Inflammatory macrophage (primary cell): ENCODE measurements at regions not wholly inside any gene's neighbourhood (a gene's known extent, or its start where the extent isn't known, plus 50 kb on each side); places are given as distances from the start of the nearest gene placed in this dataset.
"Not testable (repeated sequence)": the region's sequence is repeated elsewhere in the genome, so short reads cannot be mapped to it uniquely, and the experiment has no call there.

Source experiments
- DNase-seq, 2 donors: peaks; one replicate each; pipeline ENCODE4 v3.0.0-alpha.2; 2020 to 2022

DNA sequence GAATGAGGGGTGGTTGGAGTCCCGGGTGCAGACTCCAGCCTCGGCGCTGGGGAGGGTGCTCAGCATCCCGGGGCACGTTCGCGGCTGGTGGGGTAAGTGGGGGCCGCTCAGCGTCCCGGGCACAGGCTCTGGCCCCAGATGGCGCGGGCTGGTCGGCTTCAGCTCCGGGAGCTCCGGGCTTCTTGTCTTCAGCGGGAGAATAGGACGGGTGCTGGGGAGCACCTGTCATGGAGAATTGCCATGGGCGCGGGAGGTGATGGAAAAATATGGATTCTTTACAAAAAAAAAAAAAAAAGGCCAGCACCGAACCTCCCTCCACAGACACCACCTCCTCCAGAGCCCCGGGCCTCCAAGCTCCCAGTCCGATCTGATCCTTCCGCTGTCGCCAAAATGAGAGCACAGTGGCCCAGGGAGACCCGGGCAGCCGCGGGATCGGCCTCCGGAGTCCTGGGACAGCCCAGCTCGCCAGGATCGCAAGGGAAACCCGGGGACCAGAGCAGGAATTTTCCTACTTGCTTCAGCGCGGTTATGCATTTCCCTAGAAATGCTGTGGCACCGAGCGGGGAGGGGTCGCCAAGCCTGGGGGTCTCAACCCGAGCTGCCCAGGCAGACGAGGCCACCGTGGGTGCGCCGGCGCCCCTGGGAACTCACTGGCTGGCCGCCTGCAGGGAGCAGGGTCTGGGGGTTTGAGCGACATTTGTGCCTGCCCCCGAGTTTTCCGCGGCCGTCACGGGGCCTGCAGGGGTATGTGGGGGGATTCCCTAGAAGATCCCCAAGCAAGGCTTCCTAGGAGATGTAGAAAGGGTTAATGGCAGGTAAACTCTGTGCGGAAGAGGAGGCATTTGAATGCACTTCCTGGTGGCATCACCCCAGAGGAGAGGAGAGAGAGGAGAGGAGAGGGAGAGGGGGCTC is 1336.9 kb downstream of the BRD1 start:
- DNase-seq = no peak

DNA sequence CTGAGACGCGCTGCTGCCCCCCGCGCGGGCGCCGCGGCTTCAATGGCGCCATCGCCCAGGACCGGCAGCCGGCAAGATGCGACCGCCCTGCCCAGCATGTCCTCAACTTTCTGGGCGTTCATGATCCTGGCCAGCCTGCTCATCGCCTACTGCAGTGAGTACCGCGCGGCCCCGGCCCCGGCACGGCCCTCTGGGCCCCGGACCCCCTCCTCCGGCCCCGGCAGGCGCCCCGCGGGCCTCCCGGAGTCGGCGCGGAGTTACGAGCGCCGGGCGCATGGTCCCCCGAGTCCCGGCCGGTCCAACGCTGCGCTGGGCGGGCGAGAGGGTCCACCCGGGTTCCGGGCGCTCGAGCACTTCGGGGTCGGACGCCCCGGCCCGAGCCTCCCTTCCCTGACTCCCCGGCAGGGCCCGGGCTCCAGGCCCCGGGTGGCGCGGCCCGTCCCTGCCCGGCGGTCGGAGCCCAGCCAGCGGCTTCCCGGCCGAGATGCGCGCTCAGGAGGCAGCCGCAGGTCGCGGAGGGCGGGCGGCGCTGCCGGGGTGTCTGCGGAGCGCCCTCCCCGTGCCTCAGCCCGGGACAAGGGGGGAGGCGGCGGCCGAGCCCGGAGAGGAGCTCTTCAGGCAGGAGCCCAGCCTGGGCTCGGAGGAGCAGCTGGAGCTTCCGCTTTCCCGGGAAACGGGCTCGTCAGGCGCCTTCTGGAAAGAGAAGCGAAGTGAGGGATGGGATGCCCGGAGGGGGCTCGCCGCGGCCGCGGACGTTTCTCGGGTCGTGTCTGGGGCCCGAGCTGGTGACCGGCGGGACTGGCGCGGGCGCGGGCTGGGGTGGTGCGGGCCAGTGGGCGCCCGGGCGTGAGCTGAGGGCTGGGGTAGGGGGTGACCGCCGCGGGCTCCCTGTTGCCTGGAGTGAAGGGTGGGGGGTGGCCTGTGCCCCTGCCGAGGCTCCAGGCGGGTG is 1337.8 kb downstream of the BRD1 start:
- DNase-seq = no peak

DNA sequence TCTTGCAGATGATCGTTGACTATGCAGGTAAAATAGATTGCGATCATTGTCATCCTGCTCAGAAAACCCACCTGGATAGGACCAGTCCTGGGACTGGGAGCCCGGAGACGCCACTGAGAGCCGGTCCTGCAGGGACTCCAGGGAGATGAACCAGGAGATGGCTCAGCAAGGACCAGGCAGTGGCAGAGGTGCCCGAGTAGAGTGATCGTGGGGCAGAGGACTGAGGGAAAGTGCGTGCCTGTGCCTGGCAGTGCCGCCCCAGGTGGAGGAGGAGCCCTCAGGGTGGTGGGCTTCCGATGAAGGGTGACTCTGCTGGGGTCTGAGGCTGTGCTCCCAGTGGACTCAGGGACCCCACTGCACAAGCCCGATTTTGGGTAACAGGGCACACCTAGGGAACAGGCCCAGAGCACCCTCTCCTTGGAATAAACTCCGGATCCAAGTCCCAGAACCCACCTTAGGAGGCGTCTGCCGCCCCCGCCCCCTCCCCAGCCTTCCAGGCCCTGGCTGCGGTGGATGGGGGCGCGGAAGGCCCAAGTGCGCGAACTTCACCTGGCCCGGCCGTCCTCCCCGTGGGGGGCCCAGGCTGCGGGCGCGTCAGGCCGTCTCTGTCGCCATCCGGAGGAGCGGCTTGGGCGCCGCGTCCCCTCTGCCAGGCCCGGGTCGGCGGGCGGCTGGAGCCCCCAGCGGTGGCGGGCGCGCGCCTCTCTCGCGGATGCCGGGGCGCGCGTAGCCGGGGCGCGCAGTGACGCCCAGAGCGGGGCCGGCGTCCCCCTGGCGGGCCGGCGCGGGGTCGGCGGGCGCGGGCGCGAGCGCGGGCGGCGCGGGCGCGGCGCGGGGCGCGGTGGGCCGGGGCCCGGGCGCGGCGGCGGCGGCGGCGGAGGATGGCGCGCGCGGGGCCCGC is 1338.8 kb downstream of the BRD1 start:
- DNase-seq = no peak

- DNase-seq = no peak
These were observed 1339.5 kb downstream of the BRD1 start for GRCh38 chr22:48488149-48488551.

- no peak for DNase-seq
These were observed 1341.1 kb downstream of the BRD1 start for GRCh38 chr22:48486558-48486957.

DNA sequence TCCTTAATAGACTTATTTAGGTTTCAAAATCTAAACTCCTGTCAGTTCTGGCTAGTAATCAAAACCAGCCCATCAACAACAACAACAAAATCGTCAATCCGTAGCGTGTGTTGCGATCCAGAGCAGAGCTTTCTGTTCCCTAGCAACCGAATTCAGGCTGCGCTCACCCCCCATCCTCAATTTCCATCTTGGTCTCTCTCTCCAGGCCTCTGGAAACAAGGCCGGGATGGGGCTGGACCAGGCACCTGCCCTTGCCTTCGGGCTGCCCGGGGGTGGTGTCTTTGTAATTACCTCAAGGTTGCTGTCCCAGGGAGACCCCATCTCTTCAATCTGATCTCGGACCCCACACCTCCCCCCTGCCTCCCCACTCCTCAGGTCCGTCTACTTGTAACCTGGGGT is 1341.5 kb downstream of the BRD1 start:
- DNase-seq = no peak

DNA sequence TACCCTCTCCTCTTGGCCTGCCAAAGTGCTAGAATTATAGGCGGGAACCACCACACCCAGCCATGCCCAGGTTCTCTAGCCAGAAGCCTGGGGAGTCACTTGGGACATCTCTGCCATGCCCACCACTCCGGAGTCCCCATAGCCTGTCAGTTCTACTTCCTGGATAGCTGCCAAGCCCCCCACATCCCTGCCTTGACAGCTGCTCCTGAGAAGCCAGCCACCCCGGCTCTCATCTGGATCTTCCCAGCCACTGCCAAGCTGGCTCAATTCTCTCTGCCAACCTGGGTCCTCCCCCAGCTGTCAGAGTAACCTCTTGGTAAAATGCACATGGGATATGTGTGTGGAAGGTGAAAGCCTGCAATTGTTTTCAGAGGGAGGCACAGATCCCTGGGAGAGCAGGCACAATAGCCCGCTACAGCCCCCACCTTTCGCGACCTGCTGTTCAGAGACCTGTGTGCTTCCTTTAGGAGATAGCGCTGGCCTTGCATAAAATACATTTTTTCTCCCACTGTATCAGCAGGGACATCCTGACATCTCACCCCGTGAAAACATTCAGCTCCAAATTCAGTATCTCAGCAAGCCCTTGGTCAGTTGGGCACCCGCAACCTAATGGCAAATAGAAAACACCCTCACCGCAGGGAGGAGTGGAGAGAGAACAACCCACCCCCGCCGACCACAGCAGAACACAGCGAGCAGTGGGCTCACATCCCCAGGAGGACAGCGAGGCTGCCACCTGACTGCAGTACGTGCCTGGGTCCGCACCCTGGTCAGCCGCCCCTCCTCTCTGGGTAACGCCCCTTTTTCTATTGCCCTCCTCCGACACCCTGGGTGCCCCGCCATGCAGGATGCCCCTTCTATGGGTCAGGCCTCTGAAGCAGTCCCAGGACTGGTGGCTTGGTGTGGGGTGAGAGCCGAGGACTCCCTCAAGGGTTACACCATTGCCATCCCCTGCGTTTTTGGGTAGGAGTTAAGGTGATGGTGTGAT is 1342.2 kb downstream of the BRD1 start:
- DNase-seq = no peak

DNA sequence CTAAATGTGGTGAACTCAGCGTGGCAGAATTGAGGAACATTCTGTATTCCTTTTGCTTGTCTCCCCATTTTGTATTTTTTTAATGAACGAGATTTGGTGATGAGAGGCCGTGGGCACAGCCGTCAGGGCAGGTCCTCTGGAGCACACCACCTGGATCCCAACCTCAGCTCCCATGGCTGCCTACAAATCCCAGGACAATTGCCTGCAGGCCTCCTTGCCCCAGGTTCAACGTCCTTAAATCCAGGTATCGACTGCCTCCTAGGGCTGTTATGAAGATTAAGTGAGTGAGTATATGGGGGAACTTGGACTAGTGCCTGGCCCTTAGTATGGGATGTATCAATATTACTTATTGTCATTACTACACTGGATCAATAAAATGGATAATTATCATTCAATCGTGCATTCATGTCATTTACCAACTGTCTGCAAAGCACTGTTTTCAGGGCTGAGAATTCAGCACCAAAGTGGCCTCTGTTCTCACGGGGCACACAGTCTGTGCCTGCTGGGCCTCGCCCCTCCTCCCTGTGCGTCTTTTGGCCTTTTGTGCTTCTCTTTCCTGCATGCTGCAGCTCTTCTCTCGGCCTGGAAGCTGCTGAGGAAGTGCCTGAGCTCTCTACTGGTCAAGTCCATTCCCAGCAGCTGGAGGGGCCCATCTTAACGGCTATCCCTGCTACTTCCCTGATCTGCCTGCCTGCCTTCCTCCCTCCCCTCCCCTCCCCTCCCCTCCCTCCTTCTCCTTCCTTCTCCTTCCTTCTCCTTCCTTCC is 1343.7 kb downstream of the BRD1 start:
- no peak for DNase-seq

GRCh38 chr22:48482771-48483170 is 1344.9 kb downstream of the BRD1 start:
- no peak for DNase-seq

- not testable (repeated sequence) for DNase-seq
These were observed 1345.5 kb downstream of the BRD1 start for GRCh38 chr22:48482198-48482597.

GRCh38 chr22:48481748-48482147 is 1345.9 kb downstream of the BRD1 start:
- DNase-seq = no peak

GRCh38 chr22:48478529-48479265 is 1349.0 kb downstream of the BRD1 start:
- DNase-seq = no peak

DNA sequence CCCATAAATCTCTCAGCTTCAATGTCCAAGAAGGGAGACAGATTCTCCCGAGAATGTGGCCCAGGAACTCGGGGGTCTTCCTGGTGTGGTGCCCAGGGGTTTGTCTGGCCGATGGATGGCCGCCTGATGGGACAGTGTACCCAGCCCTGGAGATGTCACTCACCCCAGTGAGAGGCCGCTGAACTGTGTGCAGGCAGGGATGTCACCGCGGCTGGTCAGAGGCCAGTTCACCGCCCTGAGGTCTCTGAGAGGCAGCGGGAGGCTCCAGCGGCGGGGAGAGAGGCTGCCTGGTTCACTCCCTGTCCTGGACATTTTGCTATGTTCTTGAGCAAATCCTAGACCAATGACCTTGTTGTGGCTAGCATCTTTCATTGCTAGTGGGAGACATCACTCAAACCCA is 1349.5 kb downstream of the BRD1 start:
- DNase-seq = no peak

DNA sequence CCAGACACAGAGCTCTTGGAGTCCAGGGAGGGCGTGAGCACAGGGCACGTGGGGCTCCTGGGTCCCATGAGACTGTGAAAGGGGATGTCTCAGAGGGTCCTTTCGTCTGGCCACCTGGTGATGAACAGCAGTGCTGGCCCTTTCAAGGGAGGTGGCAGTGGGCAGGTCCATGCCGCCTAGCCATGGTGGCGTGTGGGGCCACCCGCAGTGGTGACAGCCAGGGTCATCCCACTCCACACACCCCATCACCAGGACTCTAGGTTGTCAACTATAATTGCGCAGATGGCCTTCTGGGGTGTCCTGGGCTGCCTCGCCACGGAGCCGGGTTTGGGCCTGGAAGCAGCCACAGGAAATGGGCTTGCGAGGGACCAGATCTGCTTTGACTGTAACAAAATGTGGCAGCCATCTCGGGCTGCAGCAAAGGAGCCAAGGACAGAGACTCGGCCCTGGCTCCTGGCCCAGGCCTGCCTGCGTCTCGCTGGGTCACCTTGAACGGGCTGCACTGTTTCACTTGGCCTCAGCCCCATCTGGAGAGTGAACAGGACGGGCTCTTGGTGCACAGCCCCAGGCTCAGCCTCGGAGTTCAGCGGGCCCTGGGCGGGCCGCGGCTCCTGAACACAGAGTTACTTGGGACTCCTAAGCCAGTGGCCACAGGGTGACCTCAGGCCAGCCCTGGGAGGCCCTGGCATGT is 1350.5 kb downstream of the BRD1 start:
- no peak for DNase-seq

DNA sequence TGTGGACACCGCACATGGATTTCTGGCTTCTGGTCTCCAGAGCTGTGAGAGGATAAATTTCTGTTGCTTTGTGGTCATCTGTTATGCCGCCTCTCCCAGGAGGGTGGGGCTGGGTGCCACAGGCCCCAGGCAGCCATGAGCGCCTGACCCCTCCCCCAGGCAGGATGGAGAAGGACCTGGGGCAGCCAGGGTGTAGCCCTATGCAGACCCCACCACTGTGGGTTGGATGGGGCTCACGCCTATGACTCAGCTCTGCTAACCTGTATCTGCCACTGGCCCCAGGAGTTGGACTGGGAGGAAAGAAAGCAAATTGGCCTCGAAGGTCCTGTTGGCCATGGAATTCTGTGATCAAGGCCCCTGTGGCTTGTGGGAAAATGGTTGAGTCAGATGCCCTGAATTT is 1351.1 kb downstream of the BRD1 start:
- no peak for DNase-seq

GRCh38 chr22:48475661-48476345 is 1351.9 kb downstream of the BRD1 start:
- no peak for DNase-seq

DNA sequence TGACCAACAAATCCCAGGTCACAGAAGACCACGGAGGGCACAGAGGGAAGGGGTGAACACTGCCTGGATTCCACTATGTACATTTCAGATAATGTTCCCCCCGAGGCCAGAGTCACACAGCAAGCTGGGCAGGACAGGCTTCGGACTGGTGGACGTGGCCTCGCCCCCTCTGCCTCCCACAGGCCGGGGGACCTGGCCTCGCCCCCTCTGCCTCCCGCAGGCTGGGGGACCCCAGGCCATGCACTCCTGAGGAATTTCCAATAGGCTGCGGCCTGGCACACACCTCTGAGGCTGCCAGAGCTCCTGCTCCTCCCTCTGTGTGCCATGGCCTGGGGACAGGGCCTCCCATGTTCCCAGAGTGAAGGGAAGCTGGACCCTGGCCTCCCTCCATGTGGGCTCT is 1352.8 kb downstream of the BRD1 start:
- DNase-seq = no peak

DNA sequence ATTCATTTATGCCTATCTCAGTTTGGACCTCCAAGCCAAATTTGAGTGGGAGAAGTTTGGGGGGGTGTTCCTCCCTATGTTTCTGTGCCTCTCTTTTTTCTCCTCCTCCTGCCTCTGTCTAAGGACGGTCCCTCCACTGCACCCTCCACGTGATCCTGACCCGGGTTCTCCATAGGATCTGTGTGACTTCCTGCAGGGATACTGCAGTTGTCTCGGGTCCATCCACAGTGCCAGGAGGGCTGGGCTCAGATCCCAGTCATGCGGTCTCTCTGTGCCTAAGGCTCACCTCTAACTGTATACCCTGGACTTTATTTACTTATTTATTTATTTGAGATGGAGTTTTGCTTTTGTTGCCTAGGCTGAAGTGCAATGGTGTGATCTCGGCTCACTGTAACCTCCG is 1354.5 kb downstream of the BRD1 start:
- DNase-seq = no peak
